ENCODE measurements at regions not wholly inside any gene's neighbourhood (a gene's known extent, or its start where the extent isn't known, plus 50 kb on each side); places are given as distances from the start of the nearest gene placed in this dataset.

- no peaks in the 10 kb centered on the region for H3K27me3 ChIP-seq (ENCODE audit: insufficient read depth, poor library complexity, severe bottlenecking)
- no peak overlapping the region for H3K4me3 ChIP-seq (ENCODE audit: severe bottlenecking)
- no peak for ATAC-seq (ENCODE audit: low read depth)
- no peak overlapping the region for H3K27ac ChIP-seq (ENCODE audit: poor library complexity, severe bottlenecking)
- TF ChIP-seq CTCF (IDR thresholded peaks at IDR 0.05; ENCODE audit: poor library complexity, severe bottlenecking) = no peak
- DNase-seq (ENCODE audit: low spot score) = no peak
- no peaks in the 10 kb centered on the region for H3K4me1 ChIP-seq (ENCODE audit: insufficient read depth, poor library complexity, severe bottlenecking)
- no peaks in the 10 kb centered on the region for H3K9me3 ChIP-seq (ENCODE audit: severe bottlenecking)
- no peaks in the 10 kb centered on the region for H3K36me3 ChIP-seq (ENCODE audit: low read depth)
Observed at GRCh38 chr1:229004066-229004833, 266.7 kb upstream of the RAB4A start.

- no peaks in the 10 kb centered on the region for H3K36me3 ChIP-seq (ENCODE audit: low read depth)
Observed at GRCh38 chr1:229005097-229005496, 265.8 kb upstream of the RAB4A start.

GRCh38 chr1:229005556-229005955, 265.4 kb upstream of the RAB4A start:
- H3K4me1 ChIP-seq (ENCODE audit: insufficient read depth, poor library complexity, severe bottlenecking) = no peaks in the 10 kb centered on the region
- no peak overlapping the region for H3K27ac ChIP-seq (ENCODE audit: poor library complexity, severe bottlenecking)
- no peak for TF ChIP-seq CTCF (IDR thresholded peaks at IDR 0.05; ENCODE audit: poor library complexity, severe bottlenecking)
- no peak overlapping the region for H3K4me3 ChIP-seq (ENCODE audit: severe bottlenecking)
- DNase-seq (ENCODE audit: low spot score) (no peak), ATAC-seq (ENCODE audit: low read depth) (no peak)
- no peaks in the 10 kb centered on the region for H3K36me3 ChIP-seq (ENCODE audit: low read depth)
- no peaks in the 10 kb centered on the region for H3K27me3 ChIP-seq (ENCODE audit: insufficient read depth, poor library complexity, severe bottlenecking)
- no peaks in the 10 kb centered on the region for H3K9me3 ChIP-seq (ENCODE audit: severe bottlenecking)

More at GRCh38 chr1:229005097-229005496, 265.8 kb upstream of the RAB4A start:
- Histone ChIP-seq H3K9me3 (ENCODE audit: severe bottlenecking) (no peaks in the 10 kb centered on the region), H3K27me3 (ENCODE audit: insufficient read depth, poor library complexity, severe bottlenecking) (no peaks in the 10 kb centered on the region), H3K27ac (ENCODE audit: poor library complexity, severe bottlenecking) (no peak overlapping the region), H3K4me1 (ENCODE audit: insufficient read depth, poor library complexity, severe bottlenecking) (no peaks in the 10 kb centered on the region), H3K4me3 (ENCODE audit: severe bottlenecking) (no peak overlapping the region)
- TF ChIP-seq CTCF (IDR thresholded peaks at IDR 0.05; ENCODE audit: poor library complexity, severe bottlenecking) = no peak
- no peak for ATAC-seq (ENCODE audit: low read depth)
- no peak for DNase-seq (ENCODE audit: low spot score)

DNA sequence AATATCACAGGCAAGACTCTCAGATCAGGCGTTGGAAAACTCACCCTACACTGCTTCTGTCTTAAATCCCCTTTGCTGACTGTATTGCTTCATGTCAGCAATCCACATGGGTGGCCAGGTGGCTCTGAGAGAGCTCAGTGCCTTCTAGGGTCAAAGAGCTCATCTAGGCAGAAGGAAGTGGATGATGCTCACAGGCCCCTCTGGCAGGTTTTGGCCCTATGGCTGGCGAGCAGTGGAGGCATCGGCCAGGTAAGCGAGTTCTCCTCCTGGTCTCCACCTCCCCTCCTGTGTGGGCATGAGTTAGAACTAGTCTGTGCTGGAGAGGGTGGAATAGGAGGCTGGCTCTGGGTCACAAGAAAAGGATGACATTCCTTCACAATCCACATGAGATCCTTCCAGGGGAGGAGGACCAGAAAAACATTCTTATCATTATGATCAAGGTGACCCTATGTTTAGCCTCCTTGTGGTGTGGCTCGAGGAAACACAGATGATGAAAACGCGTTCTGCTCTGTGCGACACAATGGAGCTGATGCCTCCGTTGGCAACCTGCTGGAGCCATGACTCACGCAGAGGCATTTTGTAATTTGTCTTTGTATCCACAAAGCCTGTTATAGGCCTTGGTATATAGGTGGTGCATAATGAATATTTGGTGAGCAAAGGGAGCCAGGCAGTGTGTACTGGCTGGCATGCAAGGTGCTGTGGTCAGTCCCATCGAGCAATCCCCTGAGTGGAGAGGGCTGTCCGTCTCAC, 264.6 kb upstream of the RAB4A start:
- ATAC-seq (ENCODE audit: low read depth) (no peak; the same call in 2 of the 3 replicates), DNase-seq (ENCODE audit: low spot score) (no peak)
- no peaks in the 10 kb centered on the region for H3K36me3 ChIP-seq (ENCODE audit: low read depth)
- no peak overlapping the region for H3K4me3 ChIP-seq (ENCODE audit: severe bottlenecking)
- H3K9me3 ChIP-seq (ENCODE audit: severe bottlenecking) = no peaks in the 10 kb centered on the region
- no peaks in the 10 kb centered on the region for H3K27me3 ChIP-seq (ENCODE audit: insufficient read depth, poor library complexity, severe bottlenecking)
- no peak for TF ChIP-seq CTCF (IDR thresholded peaks at IDR 0.05; ENCODE audit: poor library complexity, severe bottlenecking)
- no peak overlapping the region for H3K27ac ChIP-seq (ENCODE audit: poor library complexity, severe bottlenecking)
- no peaks in the 10 kb centered on the region for H3K4me1 ChIP-seq (ENCODE audit: insufficient read depth, poor library complexity, severe bottlenecking)

Data from RWPE2 (cell line).